ENCODE measurements at regions not wholly inside any gene's neighbourhood (a gene's known extent, or its start where the extent isn't known, plus 50 kb on each side); places are given as distances from the start of the nearest gene placed in this dataset.

DNA sequence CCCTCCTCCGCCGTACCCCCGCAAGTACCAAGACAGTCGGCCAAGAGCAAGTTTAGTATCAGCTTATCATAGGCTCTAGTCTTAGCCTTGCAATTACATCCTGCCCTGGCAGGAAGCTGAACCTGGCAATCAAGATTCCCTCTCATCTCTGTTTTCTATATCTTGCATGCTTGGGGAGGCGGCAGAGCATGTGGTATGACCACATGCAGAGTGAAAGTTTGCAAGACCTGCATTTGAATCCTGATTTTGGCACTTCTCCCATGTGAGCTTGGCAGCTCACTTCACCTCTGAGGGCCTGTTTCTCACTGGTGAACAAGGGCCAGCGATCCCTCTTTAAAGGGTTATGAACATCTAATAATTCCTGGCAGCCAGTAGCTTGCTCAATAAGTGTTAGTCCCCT is 106.1 kb upstream of the FRMD4B start:
- no peak for TF ChIP-seq CTCF (IDR thresholded peaks at IDR 0.05)
- TF ChIP-seq POLR2A (IDR thresholded peaks at IDR 0.05): no peak
- no peak for TF ChIP-seq POLR2AphosphoS5 (IDR thresholded peaks at IDR 0.05)

Data from breast epithelium (tissue), 3 donors.